BE2C (cell line): ENCODE measurements at regions not wholly inside any gene's neighbourhood (a gene's known extent, or its start where the extent isn't known, plus 50 kb on each side); places are given as distances from the start of the nearest gene placed in this dataset.

Experiments
- DNase-seq: peaks from one replicate; pipeline ENCODE4 v3.0.0-alpha.2; 2020
- H3K27me3 ChIP-seq: fragments of 250-450 bp; sonication (Bioruptor Pico); 2 replicates; pipeline ENCODE4 v1.5.1; 2020; ENCODE audit warnings: mild to moderate bottlenecking
- H3K36me3 ChIP-seq: fragments of 250-450 bp; sonication (Bioruptor Pico); 2 replicates; pipeline ENCODE4 v1.5.1; 2020; ENCODE audit warnings: mild to moderate bottlenecking
- H3K4me1 ChIP-seq: fragments of 250-450 bp; sonication (Bioruptor Pico); 2 replicates; pipeline ENCODE4 v1.5.1; 2020
- H3K4me3 ChIP-seq: 2 replicates; pipeline ENCODE4 v1.5.1; 2011; ENCODE audit warnings: low read depth, low read length
- H3K9me3 ChIP-seq: fragments of 250-450 bp; sonication (Bioruptor Pico); 2 replicates; pipeline ENCODE4 v1.5.1; 2020
- TF ChIP-seq, protein P1 (sequence below): IDR thresholded peaks from 2 replicates; pipeline ENCODE4 v1.5.1; 2012; ENCODE audit warnings: mild to moderate bottlenecking, low read depth, low read length

GRCh38 chr5:93179466-93179865, 401.6 kb downstream of the NR2F1-AS1 start:
- TF ChIP-seq, protein P1, sequence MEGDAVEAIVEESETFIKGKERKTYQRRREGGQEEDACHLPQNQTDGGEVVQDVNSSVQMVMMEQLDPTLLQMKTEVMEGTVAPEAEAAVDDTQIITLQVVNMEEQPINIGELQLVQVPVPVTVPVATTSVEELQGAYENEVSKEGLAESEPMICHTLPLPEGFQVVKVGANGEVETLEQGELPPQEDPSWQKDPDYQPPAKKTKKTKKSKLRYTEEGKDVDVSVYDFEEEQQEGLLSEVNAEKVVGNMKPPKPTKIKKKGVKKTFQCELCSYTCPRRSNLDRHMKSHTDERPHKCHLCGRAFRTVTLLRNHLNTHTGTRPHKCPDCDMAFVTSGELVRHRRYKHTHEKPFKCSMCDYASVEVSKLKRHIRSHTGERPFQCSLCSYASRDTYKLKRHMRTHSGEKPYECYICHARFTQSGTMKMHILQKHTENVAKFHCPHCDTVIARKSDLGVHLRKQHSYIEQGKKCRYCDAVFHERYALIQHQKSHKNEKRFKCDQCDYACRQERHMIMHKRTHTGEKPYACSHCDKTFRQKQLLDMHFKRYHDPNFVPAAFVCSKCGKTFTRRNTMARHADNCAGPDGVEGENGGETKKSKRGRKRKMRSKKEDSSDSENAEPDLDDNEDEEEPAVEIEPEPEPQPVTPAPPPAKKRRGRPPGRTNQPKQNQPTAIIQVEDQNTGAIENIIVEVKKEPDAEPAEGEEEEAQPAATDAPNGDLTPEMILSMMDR = no peak
- H3K9me3 ChIP-seq = no peaks in the 10 kb centered on the region
- no peaks in the 10 kb centered on the region for H3K4me1 ChIP-seq
- DNase-seq = no peak
- H3K36me3 ChIP-seq = no peaks in the 10 kb centered on the region
- H3K4me3 ChIP-seq = no peak overlapping the region
- H3K27me3 ChIP-seq = no peaks in the 10 kb centered on the region

- DNase-seq = no peak
These were observed 406.1 kb downstream of the NR2F1-AS1 start for GRCh38 chr5:93174930-93175329.

DNA sequence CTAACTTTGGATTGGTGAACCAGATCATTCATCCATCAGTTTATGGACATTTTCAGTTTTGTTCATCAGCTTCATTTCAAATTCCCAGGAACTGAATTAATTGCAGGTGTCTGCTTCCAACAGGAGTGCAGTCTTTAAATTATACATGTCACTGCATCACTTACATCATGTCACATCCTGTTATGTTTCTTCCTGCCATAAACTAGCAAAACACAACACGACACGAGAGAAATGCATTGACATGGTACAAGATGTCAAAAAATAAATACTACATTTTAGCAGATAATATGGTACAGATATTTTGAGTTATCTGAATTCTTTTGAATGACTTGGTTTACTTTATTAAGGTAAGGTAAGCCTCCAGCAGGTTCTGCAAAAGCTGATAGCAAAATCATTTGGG, 415.5 kb downstream of the NR2F1-AS1 start:
- no peaks in the 10 kb centered on the region for H3K9me3 ChIP-seq
- DNase-seq = no peak
- no peak overlapping the region for H3K4me3 ChIP-seq
- no peaks in the 10 kb centered on the region for H3K27me3 ChIP-seq
- TF ChIP-seq, protein P1 = no peak
- no peaks in the 10 kb centered on the region for H3K36me3 ChIP-seq
- H3K4me1 ChIP-seq = peaks cover 6% of the 10 kb centered on the region; the same call in 1 of the 2 replicates

More at GRCh38 chr5:93174930-93175329, 406.1 kb downstream of the NR2F1-AS1 start:
- Histone ChIP-seq H3K9me3 (peaks cover 6% of the 10 kb centered on the region), H3K4me3 (no peak overlapping the region), H3K27me3 (no peaks in the 10 kb centered on the region), H3K4me1 (no peaks in the 10 kb centered on the region), H3K36me3 (no peaks in the 10 kb centered on the region)
- TF ChIP-seq, protein P1 = no peak

DNA sequence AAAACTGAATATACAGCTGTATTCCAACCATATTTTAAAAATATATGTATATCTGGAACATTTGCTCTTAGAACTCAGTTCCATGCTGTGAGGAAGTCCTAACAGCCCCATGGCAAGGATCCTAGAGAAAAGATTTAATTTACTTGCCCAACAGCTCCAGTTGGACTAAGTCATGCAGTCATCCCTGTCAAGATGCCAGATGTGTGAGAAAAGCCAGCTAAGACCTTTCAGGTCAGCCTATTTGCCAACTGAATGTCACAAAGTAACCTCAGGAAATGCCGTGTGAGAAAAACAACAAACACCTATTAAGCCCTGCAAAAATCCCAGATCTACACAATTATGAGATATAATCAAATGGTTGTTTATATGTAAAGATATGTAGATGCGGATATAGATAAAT, 416.3 kb downstream of the NR2F1-AS1 start:
- Histone ChIP-seq H3K4me3 (no peak overlapping the region), H3K36me3 (no peaks in the 10 kb centered on the region), H3K27me3 (no peaks in the 10 kb centered on the region), H3K4me1 (peaks cover 6% of the 10 kb centered on the region; the same call in 1 of the 2 replicates), H3K9me3 (no peaks in the 10 kb centered on the region)
- peak; percentile 31 for DNase-seq
- TF ChIP-seq, protein P1 = no peak

- no peaks in the 10 kb centered on the region for H3K36me3 ChIP-seq
- H3K4me1 ChIP-seq = peaks cover 6% of the 10 kb centered on the region; the same call in 1 of the 2 replicates
- H3K27me3 ChIP-seq = no peaks in the 10 kb centered on the region
- TF ChIP-seq, protein P1 = no peak
- H3K9me3 ChIP-seq = no peaks in the 10 kb centered on the region
- H3K4me3 ChIP-seq = no peak overlapping the region
- no peak for DNase-seq
These were observed 417.9 kb downstream of the NR2F1-AS1 start for GRCh38 chr5:93163010-93163663.
